ENCODE measurements at regions not wholly inside any gene's neighbourhood (a gene's known extent, or its start where the extent isn't known, plus 50 kb on each side); places are given as distances from the start of the nearest gene placed in this dataset.

DNA sequence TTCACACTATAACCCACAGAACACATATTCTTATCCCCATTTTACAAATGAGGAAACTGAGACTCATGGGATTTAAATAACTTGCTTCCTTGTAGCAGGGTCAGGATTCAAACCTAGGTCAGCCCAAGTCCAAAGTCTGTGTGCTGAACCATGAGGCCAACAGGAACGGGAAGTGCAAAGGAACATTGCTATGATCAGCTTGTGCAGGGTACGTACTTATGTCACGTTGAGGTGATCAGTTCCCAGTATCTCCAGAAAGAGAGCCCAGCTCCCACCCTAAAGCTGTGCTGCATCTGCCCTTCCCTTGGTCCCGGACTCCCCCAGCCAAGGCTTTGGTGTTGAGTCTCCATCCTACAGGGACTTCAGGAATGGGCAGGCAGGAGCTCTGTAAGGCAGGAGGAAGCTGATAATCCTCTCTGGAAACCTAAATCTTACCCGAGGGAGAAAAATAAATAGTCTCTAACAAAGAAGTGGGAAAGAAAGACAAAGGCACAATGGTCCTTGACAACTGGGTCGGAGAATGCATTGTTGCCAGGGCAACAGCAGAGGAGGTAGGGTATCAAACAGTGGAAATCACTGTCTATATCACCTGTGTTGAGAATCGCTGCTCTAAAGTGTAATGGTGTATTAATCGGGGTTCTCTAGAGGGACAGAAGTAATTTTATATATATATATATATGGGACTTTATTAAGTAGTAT is 82.5 kb upstream of the FICD start:
- Histone ChIP-seq H3K9me3 (ENCODE audit: insufficient read depth, low read length) (no peaks in the 10 kb centered on the region), H3F3A (ENCODE audit: insufficient read depth) (no peaks in the 10 kb centered on the region), H3K36me3 (ENCODE audit: low read length) (no peaks in the 10 kb centered on the region), H3K27ac (ENCODE audit: low read depth, low read length) (no peak overlapping the region), H3K9me2 (replicated peaks; ENCODE audit: insufficient read depth, low read length) (no peaks in the 10 kb centered on the region), H2AFZ (ENCODE audit: low read depth, low read length, severe bottlenecking) (no peak overlapping the region), H3K27me3 (ENCODE audit: low read length) (no peaks in the 10 kb centered on the region), H3K4me3 (ENCODE audit: insufficient read depth, low read length, poor library complexity, severe bottlenecking) (no peak overlapping the region), H3K9ac (ENCODE audit: low read length) (no peak overlapping the region), H3K79me2 (ENCODE audit: insufficient read depth, low read length) (no peaks in the 10 kb centered on the region), H3K4me2 (ENCODE audit: low read depth, low read length, poor library complexity, severe bottlenecking) (no peak overlapping the region), H4K20me1 (ENCODE audit: low read depth, low read length) (no peaks in the 10 kb centered on the region)
- TF ChIP-seq, protein P1, sequence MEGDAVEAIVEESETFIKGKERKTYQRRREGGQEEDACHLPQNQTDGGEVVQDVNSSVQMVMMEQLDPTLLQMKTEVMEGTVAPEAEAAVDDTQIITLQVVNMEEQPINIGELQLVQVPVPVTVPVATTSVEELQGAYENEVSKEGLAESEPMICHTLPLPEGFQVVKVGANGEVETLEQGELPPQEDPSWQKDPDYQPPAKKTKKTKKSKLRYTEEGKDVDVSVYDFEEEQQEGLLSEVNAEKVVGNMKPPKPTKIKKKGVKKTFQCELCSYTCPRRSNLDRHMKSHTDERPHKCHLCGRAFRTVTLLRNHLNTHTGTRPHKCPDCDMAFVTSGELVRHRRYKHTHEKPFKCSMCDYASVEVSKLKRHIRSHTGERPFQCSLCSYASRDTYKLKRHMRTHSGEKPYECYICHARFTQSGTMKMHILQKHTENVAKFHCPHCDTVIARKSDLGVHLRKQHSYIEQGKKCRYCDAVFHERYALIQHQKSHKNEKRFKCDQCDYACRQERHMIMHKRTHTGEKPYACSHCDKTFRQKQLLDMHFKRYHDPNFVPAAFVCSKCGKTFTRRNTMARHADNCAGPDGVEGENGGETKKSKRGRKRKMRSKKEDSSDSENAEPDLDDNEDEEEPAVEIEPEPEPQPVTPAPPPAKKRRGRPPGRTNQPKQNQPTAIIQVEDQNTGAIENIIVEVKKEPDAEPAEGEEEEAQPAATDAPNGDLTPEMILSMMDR (IDR thresholded peaks at IDR 0.05; ENCODE audit: insufficient read depth, low read length, poor library complexity, severe bottlenecking) = no peak
- no peak for TF ChIP-seq EZH2phosphoT487 (conservative IDR thresholded peaks at IDR 0.05; ENCODE audit: low read length)

GRCh38 chr12:108430926-108431325 is 84.2 kb upstream of the FICD start:
- no peak overlapping the region for H3K4me2 ChIP-seq (ENCODE audit: low read depth, low read length, poor library complexity, severe bottlenecking)
- H3K4me3 ChIP-seq (ENCODE audit: insufficient read depth, low read length, poor library complexity, severe bottlenecking) = no peak overlapping the region
- no peaks in the 10 kb centered on the region for H3F3A ChIP-seq (ENCODE audit: insufficient read depth)
- no peaks in the 10 kb centered on the region for H4K20me1 ChIP-seq (ENCODE audit: low read depth, low read length)
- H3K27me3 ChIP-seq (ENCODE audit: low read length) = no peaks in the 10 kb centered on the region
- no peak overlapping the region for H2AFZ ChIP-seq (ENCODE audit: low read depth, low read length, severe bottlenecking)
- no peaks in the 10 kb centered on the region for H3K79me2 ChIP-seq (ENCODE audit: insufficient read depth, low read length)
- H3K27ac ChIP-seq (ENCODE audit: low read depth, low read length) = no peak overlapping the region
- H3K9me3 ChIP-seq (ENCODE audit: insufficient read depth, low read length) = no peaks in the 10 kb centered on the region
- H3K36me3 ChIP-seq (ENCODE audit: low read length) = no peaks in the 10 kb centered on the region
- TF ChIP-seq EZH2phosphoT487 (conservative IDR thresholded peaks at IDR 0.05; ENCODE audit: low read length) = no peak
- no peaks in the 10 kb centered on the region for H3K9me2 ChIP-seq (replicated peaks; ENCODE audit: insufficient read depth, low read length)
- no peak overlapping the region for H3K9ac ChIP-seq (ENCODE audit: low read length)

DNA sequence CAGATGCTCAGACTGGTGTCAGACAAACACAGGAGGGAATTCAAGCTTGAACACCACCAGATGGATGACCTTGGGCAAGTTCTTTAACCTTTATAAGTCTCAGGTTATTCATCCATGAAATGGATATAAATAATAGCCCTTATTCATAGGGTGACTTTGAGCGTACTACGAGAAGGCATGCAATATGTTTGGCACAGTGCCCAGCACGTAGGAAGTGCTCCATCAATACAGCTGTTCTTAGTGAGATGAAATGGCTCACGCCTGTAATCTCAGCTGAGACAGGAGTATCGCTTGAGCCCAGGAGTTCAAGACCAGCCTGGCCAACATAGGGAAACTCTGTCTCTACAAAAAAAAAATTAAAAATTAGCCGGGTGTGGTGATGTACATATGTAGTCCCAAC is 84.8 kb upstream of the FICD start:
- Histone ChIP-seq H3K4me2 (ENCODE audit: low read depth, low read length, poor library complexity, severe bottlenecking) (no peak overlapping the region), H3K36me3 (ENCODE audit: low read length) (no peaks in the 10 kb centered on the region), H3K79me2 (ENCODE audit: insufficient read depth, low read length) (no peaks in the 10 kb centered on the region), H3K27ac (ENCODE audit: low read depth, low read length) (no peak overlapping the region), H3F3A (ENCODE audit: insufficient read depth) (no peaks in the 10 kb centered on the region), H3K9ac (ENCODE audit: low read length) (no peak overlapping the region), H3K9me2 (replicated peaks; ENCODE audit: insufficient read depth, low read length) (no peaks in the 10 kb centered on the region), H3K9me3 (ENCODE audit: insufficient read depth, low read length) (no peaks in the 10 kb centered on the region), H3K4me3 (ENCODE audit: insufficient read depth, low read length, poor library complexity, severe bottlenecking) (no peak overlapping the region), H3K27me3 (ENCODE audit: low read length) (no peaks in the 10 kb centered on the region), H2AFZ (ENCODE audit: low read depth, low read length, severe bottlenecking) (no peak overlapping the region), H4K20me1 (ENCODE audit: low read depth, low read length) (no peaks in the 10 kb centered on the region)
- TF ChIP-seq EZH2phosphoT487 (conservative IDR thresholded peaks at IDR 0.05; ENCODE audit: low read length) = no peak
- TF ChIP-seq, protein P1 (IDR thresholded peaks at IDR 0.05; ENCODE audit: insufficient read depth, low read length, poor library complexity, severe bottlenecking) = no peak

GRCh38 chr12:108425238-108425795 is 86.2 kb upstream of the CMKLR1 start:
- no peaks in the 10 kb centered on the region for H3K27me3 ChIP-seq (ENCODE audit: low read length)
- no peak overlapping the region for H3K9ac ChIP-seq (ENCODE audit: low read length)
- H3K9me3 ChIP-seq (ENCODE audit: insufficient read depth, low read length) = no peaks in the 10 kb centered on the region
- no peak overlapping the region for H3K27ac ChIP-seq (ENCODE audit: low read depth, low read length)
- H2AFZ ChIP-seq (ENCODE audit: low read depth, low read length, severe bottlenecking) = no peak overlapping the region
- TF ChIP-seq, protein P1 (IDR thresholded peaks at IDR 0.05; ENCODE audit: insufficient read depth, low read length, poor library complexity, severe bottlenecking) = no peak
- no peak for TF ChIP-seq EZH2phosphoT487 (conservative IDR thresholded peaks at IDR 0.05; ENCODE audit: low read length)
- H3K79me2 ChIP-seq (ENCODE audit: insufficient read depth, low read length) = no peaks in the 10 kb centered on the region
- no peak overlapping the region for H3K4me3 ChIP-seq (ENCODE audit: insufficient read depth, low read length, poor library complexity, severe bottlenecking)
- H3K36me3 ChIP-seq (ENCODE audit: low read length) = no peaks in the 10 kb centered on the region
- H3K9me2 ChIP-seq (replicated peaks; ENCODE audit: insufficient read depth, low read length) = no peaks in the 10 kb centered on the region
- no peaks in the 10 kb centered on the region for H3F3A ChIP-seq (ENCODE audit: insufficient read depth)
- no peak overlapping the region for H3K4me2 ChIP-seq (ENCODE audit: low read depth, low read length, poor library complexity, severe bottlenecking)
- no peaks in the 10 kb centered on the region for H4K20me1 ChIP-seq (ENCODE audit: low read depth, low read length)
